DOHH2 (cell line): ENCODE measurements at regions not wholly inside any gene's neighbourhood (a gene's known extent, or its start where the extent isn't known, plus 50 kb on each side); places are given as distances from the start of the nearest gene placed in this dataset.

Experiments
- H3F3A ChIP-seq: fragments of 200-600 bp; sonication (generic), shearing (Covaris generic); 2 replicates; pipeline ENCODE4 v1.6.0; 2016; ENCODE audit warnings: antibody characterized with exemption, mild to moderate bottlenecking; ENCODE audit not compliant: control insufficient read depth, insufficient read depth
- H3K27ac ChIP-seq: fragments of 200-600 bp; sonication (generic); 2 replicates; pipeline ENCODE4 v1.5.1; 2014; ENCODE audit warnings: low read depth, mild to moderate bottlenecking, low read length, moderate library complexity
- H3K27me3 ChIP-seq: fragments of 200-600 bp; sonication (generic); 2 replicates; pipeline ENCODE4 v1.6.1; 2014; ENCODE audit warnings: mild to moderate bottlenecking, low read length, mixed read lengths; ENCODE audit not compliant: control insufficient read depth
- H3K36me3 ChIP-seq: fragments of 200-600 bp; sonication (generic); 2 replicates; pipeline ENCODE4 v1.6.1; 2014; ENCODE audit warnings: mild to moderate bottlenecking, low read length, moderate library complexity, mixed read lengths; ENCODE audit not compliant: control insufficient read depth
- H3K4me1 ChIP-seq: fragments of 200-600 bp; sonication (generic); 2 replicates; pipeline ENCODE4 v1.6.1; 2014; ENCODE audit warnings: mild to moderate bottlenecking, low read length, mixed read lengths; ENCODE audit not compliant: control insufficient read depth
- H3K4me2 ChIP-seq: fragments of 200-600 bp; sonication (generic); 2 replicates; pipeline ENCODE4 v1.6.0; 2014; ENCODE audit warnings: mild to moderate bottlenecking, low read length, moderate library complexity
- H3K4me3 ChIP-seq: fragments of 200-600 bp; sonication (generic); 2 replicates; pipeline ENCODE4 v1.5.1; 2014; ENCODE audit warnings: mild to moderate bottlenecking, low read length, mixed read lengths
- H3K79me2 ChIP-seq: fragments of 200-600 bp; sonication (generic); 2 replicates; pipeline ENCODE4 v1.6.1; 2014; ENCODE audit warnings: mild to moderate bottlenecking, low read length, mixed read lengths; ENCODE audit not compliant: control insufficient read depth
- H3K9me2 ChIP-seq: fragments of 200-600 bp; sonication (generic); replicated peaks from 2 replicates; pipeline ENCODE4 v1.6.1; 2014; ENCODE audit warnings: mild to moderate bottlenecking, low read length, mixed read lengths; ENCODE audit not compliant: control insufficient read depth
- H3K9me3 ChIP-seq: fragments of 200-600 bp; sonication (generic); 2 replicates; pipeline ENCODE4 v1.6.1; 2014; ENCODE audit warnings: antibody characterized with exemption, low read length, mixed read lengths; ENCODE audit not compliant: control insufficient read depth, insufficient read depth
- H4K20me1 ChIP-seq: fragments of 200-600 bp; sonication (generic); 2 replicates; pipeline ENCODE4 v1.6.0; 2014; ENCODE audit warnings: low read depth, mild to moderate bottlenecking, antibody characterized with exemption, low read length, moderate library complexity; ENCODE audit not compliant: control insufficient read depth, insufficient read depth
- CTCF ChIP-seq: fragments of 200-600 bp; sonication (generic); IDR thresholded peaks from one replicate; pipeline ENCODE4 v1.5.1; 2014; ENCODE audit warnings: antibody characterized with exemption, mild to moderate bottlenecking, low read depth, low read length; ENCODE audit not compliant: poor library complexity, severe bottlenecking
- EZH2phosphoT487 ChIP-seq: fragments of 200-600 bp; sonication (generic); IDR thresholded peaks from 2 replicates; pipeline ENCODE4 v1.6.1; 2017; ENCODE audit warnings: borderline replicate concordance, mild to moderate bottlenecking, antibody characterized with exemption, low read length, moderate library complexity, mixed read lengths

GRCh38 chr10:53006663-53007526 is 234.3 kb upstream of the MBL2 start:
- H3K4me2 ChIP-seq, result no peak overlapping the region
- no peak overlapping the region for H3K4me3 ChIP-seq
- no peaks in the 10 kb centered on the region for H3K79me2 ChIP-seq
- no peaks in the 10 kb centered on the region for H3K4me1 ChIP-seq
- no peaks in the 10 kb centered on the region for H3K36me3 ChIP-seq
- no peaks in the 10 kb centered on the region for H3K9me3 ChIP-seq
- no peak overlapping the region for H3K27ac ChIP-seq
- H3F3A ChIP-seq, result no peaks in the 10 kb centered on the region
- no peak for TF ChIP-seq CTCF
- no peak for TF ChIP-seq EZH2phosphoT487
- no peaks in the 10 kb centered on the region for H3K9me2 ChIP-seq
- H3K27me3 ChIP-seq, result no peaks in the 10 kb centered on the region
- no peaks in the 10 kb centered on the region for H4K20me1 ChIP-seq

- no peak overlapping the region for H3K27ac ChIP-seq
- H3K4me3 ChIP-seq, result no peak overlapping the region
- H3K79me2 ChIP-seq, result no peaks in the 10 kb centered on the region
- H3K36me3 ChIP-seq, result no peaks in the 10 kb centered on the region
- no peaks in the 10 kb centered on the region for H4K20me1 ChIP-seq
- no peaks in the 10 kb centered on the region for H3K27me3 ChIP-seq
- 0 out of 2 replicates have a peak, but pooled peaks cover 2% of the 10 kb centered on the region for H3K4me1 ChIP-seq
- no peak for TF ChIP-seq EZH2phosphoT487
- no peak for TF ChIP-seq CTCF
- no peaks in the 10 kb centered on the region for H3F3A ChIP-seq
- no peak overlapping the region for H3K4me2 ChIP-seq
- H3K9me3 ChIP-seq, result no peaks in the 10 kb centered on the region
- H3K9me2 ChIP-seq, result no peaks in the 10 kb centered on the region
These were observed 233.2 kb upstream of the MBL2 start for GRCh38 chr10:53005612-53006345.

GRCh38 chr10:53003094-53003493 is 230.5 kb upstream of the MBL2 start:
- H3K9me2 ChIP-seq, result no peaks in the 10 kb centered on the region
- no peaks in the 10 kb centered on the region for H4K20me1 ChIP-seq
- H3K9me3 ChIP-seq, result no peaks in the 10 kb centered on the region
- TF ChIP-seq CTCF (no peak), EZH2phosphoT487 (no peak)
- H3K27me3 ChIP-seq, result no peaks in the 10 kb centered on the region
- H3K36me3 ChIP-seq, result no peaks in the 10 kb centered on the region
- no peak overlapping the region for H3K4me3 ChIP-seq
- no peak overlapping the region for H3K4me2 ChIP-seq
- no peak overlapping the region for H3K27ac ChIP-seq
- no peaks in the 10 kb centered on the region for H3K79me2 ChIP-seq
- no peaks in the 10 kb centered on the region for H3F3A ChIP-seq
- H3K4me1 ChIP-seq, result 0 out of 2 replicates have a peak, but pooled peaks cover 2% of the 10 kb centered on the region
